B cell (primary cell): ENCODE measurements at regions not wholly inside any gene's neighbourhood (a gene's known extent, or its start where the extent isn't known, plus 50 kb on each side); places are given as distances from the start of the nearest gene placed in this dataset.

Source experiments
- ATAC-seq: fragments of 200-7000 bp; cut with Tn5 transposase; one replicate; pipeline ENCODE4 v1.10.0; 2021; ENCODE audit warnings: low read depth, mild to moderate bottlenecking, moderate number of reproducible peaks, moderate library complexity
- CTCF ChIA-PET: fragments of 350-600 bp; sonication (Branson Sonifier 250); formaldehyde crosslinking; loops from one replicate; lab custom pipeline; 2021; ENCODE audit warnings: antibody characterized with exemption, inconsistent platforms; lab: Charles Lee
- POLR2A ChIA-PET: fragments of 350-600 bp; sonication (Branson Sonifier 250); formaldehyde crosslinking; loops from one replicate; lab custom pipeline; 2021; ENCODE audit warnings: antibody characterized with exemption; lab: Charles Lee
- DNase-seq: peaks from one replicate; pipeline ENCODE4 v3.0.0; 2013
- H2AFZ ChIP-seq: 2 replicates; pipeline ENCODE4 v1.6.1; 2012; ENCODE audit warnings: mild to moderate bottlenecking, low read depth, low read length; ENCODE audit not compliant: insufficient read depth, poor library complexity, severe bottlenecking
- H3K27ac ChIP-seq, 2 donors: 1 replicate in 1 of 2; 2 replicates in 1 of 2; pipeline ENCODE4 v1.5.1; 2012 to 2013; ENCODE audit warnings: low read length in 2 of 2, mild to moderate bottlenecking in 2 of 2, moderate library complexity in 1 of 2
- H3K27me3 ChIP-seq, 4 experiments: fragments of 200-600 bp in 1 of 4; sonication (generic) in 1 of 4; replicated peaks in 1 of 4; 1 replicate in 2 of 4; 2 replicates in 2 of 4; pipeline versions ENCODE4 v1.6.1 to v1.7.0; 2013 to 2016; ENCODE audit warnings: low read length in 3 of 4, mild to moderate bottlenecking in 2 of 4, mixed read lengths in 1 of 4, moderate library complexity in 1 of 4; ENCODE audit not compliant: insufficient read depth in 4 of 4, control insufficient read depth in 3 of 4; ENCODE audit errors: control extremely low read depth in 1 of 4
- H3K36me3 ChIP-seq, 2 experiments: replicated peaks in 1 of 2; 1 replicate in 1 of 2; 2 replicates in 1 of 2; pipeline versions ENCODE4 v1.6.1 to v1.7.1; 2013; ENCODE audit warnings: low read length in 1 of 2; ENCODE audit not compliant: insufficient read depth in 2 of 2, control insufficient read depth in 1 of 2; ENCODE audit errors: control extremely low read depth in 1 of 2, extremely low read depth in 1 of 2
- H3K4me1 ChIP-seq, 2 donors: fragments of 200-600 bp in 1 of 2; sonication (generic) in 1 of 2; 1 replicate in 1 of 2; 2 replicates in 1 of 2; pipeline versions ENCODE4 v1.5.1 to v1.6.1; 2013 to 2017; ENCODE audit warnings: low read length in 2 of 2; ENCODE audit not compliant: control insufficient read depth in 2 of 2, insufficient read depth in 2 of 2
- H3K4me2 ChIP-seq: replicated peaks from 2 replicates; pipeline ENCODE3; 2012; ENCODE audit warnings: mild to moderate bottlenecking, low read depth, low read length; ENCODE audit not compliant: poor library complexity, severe bottlenecking
- H3K4me3 ChIP-seq, 5 experiments: fragments of 200-600 bp in 1 of 5; sonication (generic) in 1 of 5; 1 replicate in 3 of 5; 2 replicates in 2 of 5; pipeline versions ENCODE4 v1.5.1 to v1.7.0; 2011 to 2016; ENCODE audit warnings: low read length in 4 of 5, mild to moderate bottlenecking in 4 of 5, low read depth in 2 of 5, control low read depth in 1 of 5, moderate library complexity in 1 of 5; ENCODE audit not compliant: insufficient read depth in 1 of 5; ENCODE audit errors: control extremely low read depth in 1 of 5, extremely low read depth in 1 of 5
- H3K79me2 ChIP-seq: fragments of 200-600 bp; sonication (generic); one replicate; pipeline ENCODE4 v1.6.0; 2016; ENCODE audit warnings: low read length; ENCODE audit not compliant: control insufficient read depth, insufficient read depth
- H3K9ac ChIP-seq: fragments of 200-600 bp; sonication (generic); 2 replicates; pipeline ENCODE4 v1.6.1; 2017; ENCODE audit warnings: mild to moderate bottlenecking, low read length, moderate library complexity
- H3K9me3 ChIP-seq, 3 donors: one replicate each; pipeline versions ENCODE4 v1.6.1 to v1.7.1; 2013; ENCODE audit warnings: low read length in 2 of 3; ENCODE audit not compliant: control insufficient read depth in 2 of 3, insufficient read depth in 1 of 3; ENCODE audit errors: control extremely low read depth in 1 of 3
- H4K20me1 ChIP-seq: 2 replicates; pipeline ENCODE4 v1.6.0; 2012; ENCODE audit warnings: mild to moderate bottlenecking, low read length; ENCODE audit not compliant: insufficient read depth, control insufficient read depth, poor library complexity, severe bottlenecking
- H3K27ac Mint-ChIP-seq: one replicate; pipeline ENCODE4 v1.8.0; 2021; ENCODE audit warnings: mixed read lengths
- H3K27me3 Mint-ChIP-seq: one replicate; pipeline ENCODE4 v1.8.0; 2021; ENCODE audit warnings: mixed read lengths
- H3K4me1 Mint-ChIP-seq: one replicate; pipeline ENCODE4 v1.8.0; 2021; ENCODE audit warnings: mixed read lengths
- H3K4me3 Mint-ChIP-seq: one replicate; pipeline ENCODE4 v1.8.0; 2021; ENCODE audit warnings: mixed read lengths
- H3K9me3 Mint-ChIP-seq: one replicate; pipeline ENCODE4 v1.8.0; 2022; ENCODE audit warnings: mixed read lengths; ENCODE audit not compliant: insufficient read depth
- CTCF ChIP-seq: fragments of 200-600 bp; IDR thresholded peaks from one replicate; pipeline ENCODE4 v1.8.0; 2022; ENCODE audit warnings: antibody characterized with exemption, mild to moderate bottlenecking
- EZH2 ChIP-seq: IDR thresholded peaks from 2 replicates; pipeline ENCODE4 v1.6.1; 2012; ENCODE audit warnings: borderline replicate concordance, low read depth, mild to moderate bottlenecking, moderate library complexity, low read length; ENCODE audit not compliant: insufficient read depth, poor library complexity, severe bottlenecking
- WGBS: methylation state at CpG from one replicate; pipeline ENCODE4 v1.1.5; 2013; ENCODE audit warnings: missing lambda C conversion rate; ENCODE audit not compliant: insufficient coverage; 5-methylcytosine and 5-hydroxymethylcytosine counted together
- intact Hi-C: fragments of 100-400 bp; cut with micrococcal nuclease; formaldehyde crosslinking; loops from one replicate; pipeline ENCODE4 v1.10.0; 2022

GRCh38 chr10:30171601-30172000 lies 112.2 kb upstream of the JCAD start:
- Histone ChIP-seq H3K9ac (no peak overlapping the region), H3K27ac (no peak overlapping the region), H3K79me2 (no peaks in the 10 kb centered on the region), H2AFZ (no peak overlapping the region), H3K27me3 (no peaks in the 10 kb centered on the region), H4K20me1 (no peaks in the 10 kb centered on the region), H3K36me3 (no peaks in the 10 kb centered on the region), H3K4me1 (no peaks in the 10 kb centered on the region), H3K9me3 (no peaks in the 10 kb centered on the region), H3K4me3 (no peak overlapping the region), H3K4me2 (no peak overlapping the region)
- POLR2A ChIA-PET = no interaction called here
- CTCF ChIA-PET = no interaction called here
- Mint-ChIP-seq H3K27ac (no peak overlapping the region), H3K4me3 (no peak overlapping the region), H3K9me3 (no peaks in the 10 kb centered on the region), H3K27me3 (peaks cover 18% of the 10 kb centered on the region), H3K4me1 (no peaks in the 10 kb centered on the region)
- no peak for ATAC-seq
- TF ChIP-seq CTCF = no peak
- no peak for TF ChIP-seq EZH2
- no peak for DNase-seq
- intact Hi-C loops = no loop called here
- WGBS = 100% methylated on average over 1 of the region's 4 CpGs

- Mint-ChIP-seq H3K27ac (no peak overlapping the region), H3K4me3 (no peak overlapping the region), H3K27me3 (peaks cover 15% of the 10 kb centered on the region), H3K9me3 (no peaks in the 10 kb centered on the region), H3K4me1 (no peaks in the 10 kb centered on the region)
- Histone ChIP-seq H3K36me3 (no peaks in the 10 kb centered on the region), H3K79me2 (no peaks in the 10 kb centered on the region), H2AFZ (no peak overlapping the region), H3K9ac (no peak overlapping the region), H4K20me1 (no peaks in the 10 kb centered on the region), H3K27me3 (no peaks in the 10 kb centered on the region), H3K9me3 (no peaks in the 10 kb centered on the region), H3K4me3 (no peak overlapping the region), H3K4me2 (no peak overlapping the region), H3K4me1 (no peaks in the 10 kb centered on the region), H3K27ac (no peak overlapping the region)
- 100% methylated on average over 1 of the region's 3 CpGs for WGBS
- ATAC-seq (no peak), DNase-seq (no peak)
- intact Hi-C loops = no loop called here
- ChIA-PET CTCF (no interaction called here), POLR2A (no interaction called here)
- no peak for TF ChIP-seq CTCF
- TF ChIP-seq EZH2 = no peak
These were observed 111.4 kb upstream of the JCAD start for GRCh38 chr10:30170814-30171213.
